ENCODE measurements at regions not wholly inside any gene's neighbourhood (a gene's known extent, or its start where the extent isn't known, plus 50 kb on each side); places are given as distances from the start of the nearest gene placed in this dataset.

GRCh38 chr1:162914601-162915000, 53.6 kb upstream of the CCDC190 start:
- no peak overlapping the region for H3K4me3 ChIP-seq (ENCODE audit: low read depth, low read length)
- no peak for DNase-seq (ENCODE audit: low read depth)
- TF ChIP-seq CTCF (conservative IDR thresholded peaks at IDR 0.05; ENCODE audit: low read depth, low read length) = no peak

- no peak overlapping the region for H3K4me3 ChIP-seq (ENCODE audit: low read depth, low read length)
- TF ChIP-seq CTCF (conservative IDR thresholded peaks at IDR 0.05; ENCODE audit: low read depth, low read length) = no peak
- no peak for DNase-seq (ENCODE audit: low read depth)
These were observed 52.4 kb upstream of the CCDC190 start for GRCh38 chr1:162913345-162913744.

GRCh38 chr1:162912061-162912667, 51.2 kb upstream of the CCDC190 start:
- no peak for TF ChIP-seq CTCF (conservative IDR thresholded peaks at IDR 0.05; ENCODE audit: low read depth, low read length)
- DNase-seq (ENCODE audit: low read depth) = no peak
- no peak overlapping the region for H3K4me3 ChIP-seq (ENCODE audit: low read depth, low read length)

Measured in epithelial cell of proximal tubule (primary cell).